GM23338 (cell line): ENCODE measurements at regions not wholly inside any gene's neighbourhood (a gene's known extent, or its start where the extent isn't known, plus 50 kb on each side); places are given as distances from the start of the nearest gene placed in this dataset.

Experiments used
- ATAC-seq: fragments of 200-7000 bp; cut with Tn5 transposase; 3 replicates; pipeline ENCODE4 v1.9.1; 2020
- DNase-seq: peaks from one replicate; pipeline ENCODE4 v3.0.0-alpha.2; 2015; ENCODE audit warnings: low spot score
- H2AFZ ChIP-seq: fragments of 200-600 bp; sonication (generic); 2 replicates; pipeline ENCODE4 v1.8.0; 2016; ENCODE audit warnings: antibody characterized with exemption, mild to moderate bottlenecking, moderate library complexity
- H3F3A ChIP-seq: fragments of 200-600 bp; sonication (generic); replicated peaks from 2 replicates; pipeline ENCODE4 v1.8.0; 2017; ENCODE audit warnings: antibody characterized with exemption, mixed run types, low read depth
- H3K27ac ChIP-seq: fragments of 200-600 bp; sonication (generic); 2 replicates; pipeline ENCODE4 v1.6.1; 2016; ENCODE audit warnings: low read depth
- H3K27me3 ChIP-seq: fragments of 200-600 bp; sonication (generic); 2 replicates; pipeline ENCODE4 v1.8.0; 2016; ENCODE audit warnings: mild to moderate bottlenecking, mixed run types, moderate library complexity; ENCODE audit not compliant: insufficient read depth
- H3K36me3 ChIP-seq: fragments of 200-600 bp; sonication (generic); 2 replicates; pipeline ENCODE4 v1.8.0; 2016; ENCODE audit warnings: mild to moderate bottlenecking; ENCODE audit not compliant: insufficient read depth
- H3K4me1 ChIP-seq: fragments of 200-600 bp; sonication (generic); 2 replicates; pipeline ENCODE4 v1.8.0; 2016; ENCODE audit warnings: mild to moderate bottlenecking, moderate library complexity; ENCODE audit not compliant: insufficient read depth
- H3K4me2 ChIP-seq: fragments of 200-600 bp; sonication (generic); 2 replicates; pipeline ENCODE4 v1.7.1; 2017; ENCODE audit warnings: mixed run types
- H3K4me3 ChIP-seq: fragments of 200-600 bp; sonication (generic); 2 replicates; pipeline ENCODE4 v1.6.1; 2016; ENCODE audit warnings: mixed run types
- H3K79me2 ChIP-seq: fragments of 200-600 bp; sonication (generic); replicated peaks from 2 replicates; pipeline ENCODE4 v1.8.0; 2017; ENCODE audit warnings: mild to moderate bottlenecking; ENCODE audit not compliant: insufficient read depth
- H3K9me2 ChIP-seq: fragments of 200-600 bp; sonication (generic); 2 replicates; pipeline ENCODE4 v1.8.0; 2017; ENCODE audit not compliant: insufficient read depth
- H4K20me1 ChIP-seq: fragments of 200-600 bp; sonication (generic); replicated peaks from 2 replicates; pipeline ENCODE4 v1.8.0; 2017; ENCODE audit warnings: mild to moderate bottlenecking; ENCODE audit not compliant: insufficient read depth
- H3K27ac Mint-ChIP-seq: 2 replicates; pipeline ENCODE4 v1.8.0; 2020; ENCODE audit warnings: inconsistent platforms, mild to moderate bottlenecking, moderate library complexity, mixed read lengths
- H3K27me3 Mint-ChIP-seq: 3 replicates; pipeline ENCODE4 v1.8.0; 2022; ENCODE audit warnings: low read depth, mild to moderate bottlenecking, moderate library complexity, mixed read lengths, inconsistent platforms; ENCODE audit not compliant: insufficient read depth, poor library complexity
- H3K36me3 Mint-ChIP-seq: 3 replicates; pipeline ENCODE4 v1.8.0; 2021; ENCODE audit warnings: low read depth, mild to moderate bottlenecking, inconsistent platforms, moderate library complexity, mixed read lengths
- H3K4me1 Mint-ChIP-seq: 3 replicates; pipeline ENCODE4 v1.8.0; 2020; ENCODE audit warnings: mild to moderate bottlenecking, inconsistent platforms, mixed read lengths
- H3K4me3 Mint-ChIP-seq: 3 replicates; pipeline ENCODE4 v1.8.0; 2021; ENCODE audit warnings: moderate library complexity, mild to moderate bottlenecking, inconsistent platforms, mixed read lengths
- H3K9me3 Mint-ChIP-seq: 3 replicates; pipeline ENCODE4 v1.8.0; 2020; ENCODE audit warnings: moderate library complexity, mild to moderate bottlenecking, inconsistent platforms, mixed read lengths
- CREB1 ChIP-seq: fragments of 250-450 bp; sonication (Bioruptor Pico); IDR thresholded peaks from 2 replicates; pipeline ENCODE4 v1.5.0; 2020; ENCODE audit warnings: low read depth, mild to moderate bottlenecking, moderate library complexity
- EZH2 ChIP-seq: fragments of 200-600 bp; sonication (generic); IDR thresholded peaks from one replicate; pipeline ENCODE4 v1.8.0; 2017; ENCODE audit warnings: antibody characterized with exemption, mild to moderate bottlenecking, low read depth; ENCODE audit not compliant: unreplicated experiment
- EZH2phosphoT487 ChIP-seq: fragments of 200-600 bp; sonication (generic); IDR thresholded peaks from one replicate; pipeline ENCODE4 v1.8.1; 2018; ENCODE audit warnings: antibody characterized with exemption; ENCODE audit not compliant: unreplicated experiment
- JUNB ChIP-seq: IDR thresholded peaks from one replicate; pipeline ENCODE4 v1.6.1; 2016; ENCODE audit warnings: antibody characterized with exemption; ENCODE audit not compliant: unreplicated experiment
- POLR2AphosphoS5 ChIP-seq: IDR thresholded peaks from 2 replicates; pipeline ENCODE4 v1.6.1; 2016; ENCODE audit warnings: antibody characterized with exemption, low read depth
- STAT1 ChIP-seq: IDR thresholded peaks from one replicate; pipeline ENCODE4 v1.6.1; 2016; ENCODE audit warnings: antibody characterized with exemption; ENCODE audit not compliant: unreplicated experiment
- ZNF114 ChIP-seq: fragments of 250-450 bp; sonication (Bioruptor Pico); IDR thresholded peaks from 2 replicates; pipeline ENCODE4 v1.5.0; 2020; ENCODE audit warnings: mild to moderate bottlenecking, moderate library complexity
- ZNF331 ChIP-seq: fragments of 250-450 bp; sonication (Bioruptor Pico); IDR thresholded peaks from 2 replicates; pipeline ENCODE4 v1.5.0; 2020; ENCODE audit warnings: low read depth, mild to moderate bottlenecking, moderate library complexity
- TF ChIP-seq, protein P1 (sequence below), 2 experiments: fragments of 200-600 bp in 1 of 2; sonication (generic) in 1 of 2; conservative IDR thresholded peaks; 2 replicates each; pipeline versions ENCODE4 v1.5.1 to v1.6.1; 2016 to 2017; ENCODE audit warnings: antibody characterized with exemption in 2 of 2, low read depth in 2 of 2, mild to moderate bottlenecking in 2 of 2, moderate library complexity in 1 of 2
- TF ChIP-seq, protein P2 (sequence below): fragments of 250-450 bp; sonication (Bioruptor Pico); IDR thresholded peaks from 2 replicates; pipeline ENCODE4 v1.5.0; 2020; ENCODE audit warnings: mild to moderate bottlenecking, moderate library complexity
- TF ChIP-seq, protein P3 (sequence below): IDR thresholded peaks from one replicate; pipeline ENCODE4 v1.6.1; 2018; ENCODE audit warnings: antibody characterized with exemption; ENCODE audit not compliant: unreplicated experiment

DNA sequence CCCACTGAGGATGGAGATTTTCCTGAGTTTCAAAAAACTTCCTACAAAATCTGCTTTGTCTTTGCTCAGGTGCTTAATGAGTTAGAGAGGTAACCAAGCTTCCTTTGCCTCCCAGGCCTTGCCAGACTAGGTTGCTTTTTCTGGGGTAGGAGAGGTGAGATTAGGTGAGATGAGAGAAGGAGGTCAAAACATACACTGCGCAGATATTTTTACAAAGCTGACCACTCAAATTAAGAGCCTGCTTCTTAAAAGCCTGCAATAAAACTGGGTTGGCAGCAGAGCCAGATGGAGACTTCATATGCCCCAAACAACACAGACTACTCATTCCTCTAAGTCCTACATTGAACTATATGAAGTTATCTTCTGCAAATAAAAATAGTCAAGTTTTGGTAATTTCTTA, 352.5 kb downstream of the NUF2 start:
- H2AFZ ChIP-seq: peak overlapping the region; percentile 84

More for the DNA sequence above, 352.5 kb downstream of the NUF2 start:
- Histone ChIP-seq H3K4me1 (no peaks in the 10 kb centered on the region; the same call in 1 of the 2 replicates), H3K27me3 (no peaks in the 10 kb centered on the region), H3F3A (no peaks in the 10 kb centered on the region), H3K4me3 (no peak overlapping the region), H4K20me1 (no peaks in the 10 kb centered on the region), H3K79me2 (no peaks in the 10 kb centered on the region), H3K4me2 (no peak overlapping the region), H3K27ac (no peak overlapping the region), H3K9me2 (peaks cover 17% of the 10 kb centered on the region), H3K36me3 (no peaks in the 10 kb centered on the region)
- no peaks in the 10 kb centered on the region for H3K36me3 Mint-ChIP-seq
- DNase-seq: peak; percentile 12
- no peak for ATAC-seq
- H3K4me3 Mint-ChIP-seq: no peak overlapping the region
- peaks cover 3% of the 10 kb centered on the region for H3K27me3 Mint-ChIP-seq
- no peak overlapping the region for H3K27ac Mint-ChIP-seq
- no peaks in the 10 kb centered on the region for H3K4me1 Mint-ChIP-seq
- no peaks in the 10 kb centered on the region; the same call in 2 of the 3 replicates for H3K9me3 Mint-ChIP-seq
- TF ChIP-seq, protein P1, sequence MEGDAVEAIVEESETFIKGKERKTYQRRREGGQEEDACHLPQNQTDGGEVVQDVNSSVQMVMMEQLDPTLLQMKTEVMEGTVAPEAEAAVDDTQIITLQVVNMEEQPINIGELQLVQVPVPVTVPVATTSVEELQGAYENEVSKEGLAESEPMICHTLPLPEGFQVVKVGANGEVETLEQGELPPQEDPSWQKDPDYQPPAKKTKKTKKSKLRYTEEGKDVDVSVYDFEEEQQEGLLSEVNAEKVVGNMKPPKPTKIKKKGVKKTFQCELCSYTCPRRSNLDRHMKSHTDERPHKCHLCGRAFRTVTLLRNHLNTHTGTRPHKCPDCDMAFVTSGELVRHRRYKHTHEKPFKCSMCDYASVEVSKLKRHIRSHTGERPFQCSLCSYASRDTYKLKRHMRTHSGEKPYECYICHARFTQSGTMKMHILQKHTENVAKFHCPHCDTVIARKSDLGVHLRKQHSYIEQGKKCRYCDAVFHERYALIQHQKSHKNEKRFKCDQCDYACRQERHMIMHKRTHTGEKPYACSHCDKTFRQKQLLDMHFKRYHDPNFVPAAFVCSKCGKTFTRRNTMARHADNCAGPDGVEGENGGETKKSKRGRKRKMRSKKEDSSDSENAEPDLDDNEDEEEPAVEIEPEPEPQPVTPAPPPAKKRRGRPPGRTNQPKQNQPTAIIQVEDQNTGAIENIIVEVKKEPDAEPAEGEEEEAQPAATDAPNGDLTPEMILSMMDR (conservative IDR thresholded peaks at IDR 0.05; ENCODE audit: low read depth in 2 of 2): no peak
- TF ChIP-seq POLR2AphosphoS5 (no peak), JUNB (no peak), ZNF114 (CRISPR knock-in tag) (no peak), ZNF331 (CRISPR knock-in tag) (no peak), EZH2phosphoT487 (no peak), STAT1 (no peak), EZH2 (no peak), CREB1 (CRISPR knock-in tag) (no peak)
- TF ChIP-seq, protein P2, sequence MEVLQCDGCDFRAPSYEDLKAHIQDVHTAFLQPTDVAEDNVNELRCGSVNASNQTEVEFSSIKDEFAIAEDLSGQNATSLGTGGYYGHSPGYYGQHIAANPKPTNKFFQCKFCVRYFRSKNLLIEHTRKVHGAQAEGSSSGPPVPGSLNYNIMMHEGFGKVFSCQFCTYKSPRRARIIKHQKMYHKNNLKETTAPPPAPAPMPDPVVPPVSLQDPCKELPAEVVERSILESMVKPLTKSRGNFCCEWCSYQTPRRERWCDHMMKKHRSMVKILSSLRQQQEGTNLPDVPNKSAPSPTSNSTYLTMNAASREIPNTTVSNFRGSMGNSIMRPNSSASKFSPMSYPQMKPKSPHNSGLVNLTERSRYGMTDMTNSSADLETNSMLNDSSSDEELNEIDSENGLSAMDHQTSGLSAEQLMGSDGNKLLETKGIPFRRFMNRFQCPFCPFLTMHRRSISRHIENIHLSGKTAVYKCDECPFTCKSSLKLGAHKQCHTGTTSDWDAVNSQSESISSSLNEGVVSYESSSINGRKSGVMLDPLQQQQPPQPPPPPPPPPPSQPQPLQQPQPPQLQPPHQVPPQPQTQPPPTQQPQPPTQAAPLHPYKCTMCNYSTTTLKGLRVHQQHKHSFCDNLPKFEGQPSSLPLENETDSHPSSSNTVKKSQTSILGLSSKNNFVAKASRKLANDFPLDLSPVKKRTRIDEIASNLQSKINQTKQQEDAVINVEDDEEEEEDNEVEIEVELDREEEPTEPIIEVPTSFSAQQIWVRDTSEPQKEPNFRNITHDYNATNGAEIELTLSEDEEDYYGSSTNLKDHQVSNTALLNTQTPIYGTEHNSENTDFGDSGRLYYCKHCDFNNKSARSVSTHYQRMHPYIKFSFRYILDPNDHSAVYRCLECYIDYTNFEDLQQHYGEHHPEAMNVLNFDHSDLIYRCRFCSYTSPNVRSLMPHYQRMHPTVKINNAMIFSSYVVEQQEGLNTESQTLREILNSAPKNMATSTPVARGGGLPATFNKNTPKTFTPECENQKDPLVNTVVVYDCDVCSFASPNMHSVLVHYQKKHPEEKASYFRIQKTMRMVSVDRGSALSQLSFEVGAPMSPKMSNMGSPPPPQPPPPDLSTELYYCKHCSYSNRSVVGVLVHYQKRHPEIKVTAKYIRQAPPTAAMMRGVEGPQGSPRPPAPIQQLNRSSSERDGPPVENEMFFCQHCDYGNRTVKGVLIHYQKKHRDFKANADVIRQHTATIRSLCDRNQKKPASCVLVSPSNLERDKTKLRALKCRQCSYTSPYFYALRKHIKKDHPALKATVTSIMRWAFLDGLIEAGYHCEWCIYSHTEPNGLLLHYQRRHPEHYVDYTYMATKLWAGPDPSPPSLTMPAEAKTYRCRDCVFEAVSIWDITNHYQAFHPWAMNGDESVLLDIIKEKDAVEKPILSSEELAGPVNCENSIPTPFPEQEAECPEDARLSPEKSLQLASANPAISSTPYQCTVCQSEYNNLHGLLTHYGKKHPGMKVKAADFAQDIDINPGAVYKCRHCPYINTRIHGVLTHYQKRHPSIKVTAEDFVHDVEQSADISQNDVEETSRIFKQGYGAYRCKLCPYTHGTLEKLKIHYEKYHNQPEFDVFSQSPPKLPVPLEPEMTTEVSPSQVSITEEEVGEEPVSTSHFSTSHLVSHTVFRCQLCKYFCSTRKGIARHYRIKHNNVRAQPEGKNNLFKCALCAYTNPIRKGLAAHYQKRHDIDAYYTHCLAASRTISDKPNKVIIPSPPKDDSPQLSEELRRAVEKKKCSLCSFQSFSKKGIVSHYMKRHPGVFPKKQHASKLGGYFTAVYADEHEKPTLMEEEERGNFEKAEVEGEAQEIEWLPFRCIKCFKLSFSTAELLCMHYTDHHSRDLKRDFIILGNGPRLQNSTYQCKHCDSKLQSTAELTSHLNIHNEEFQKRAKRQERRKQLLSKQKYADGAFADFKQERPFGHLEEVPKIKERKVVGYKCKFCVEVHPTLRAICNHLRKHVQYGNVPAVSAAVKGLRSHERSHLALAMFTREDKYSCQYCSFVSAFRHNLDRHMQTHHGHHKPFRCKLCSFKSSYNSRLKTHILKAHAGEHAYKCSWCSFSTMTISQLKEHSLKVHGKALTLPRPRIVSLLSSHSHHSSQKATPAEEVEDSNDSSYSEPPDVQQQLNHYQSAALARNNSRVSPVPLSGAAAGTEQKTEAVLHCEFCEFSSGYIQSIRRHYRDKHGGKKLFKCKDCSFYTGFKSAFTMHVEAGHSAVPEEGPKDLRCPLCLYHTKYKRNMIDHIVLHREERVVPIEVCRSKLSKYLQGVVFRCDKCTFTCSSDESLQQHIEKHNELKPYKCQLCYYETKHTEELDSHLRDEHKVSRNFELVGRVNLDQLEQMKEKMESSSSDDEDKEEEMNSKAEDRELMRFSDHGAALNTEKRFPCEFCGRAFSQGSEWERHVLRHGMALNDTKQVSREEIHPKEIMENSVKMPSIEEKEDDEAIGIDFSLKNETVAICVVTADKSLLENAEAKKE (CRISPR knock-in tag): no peak
- TF ChIP-seq, protein P3, sequence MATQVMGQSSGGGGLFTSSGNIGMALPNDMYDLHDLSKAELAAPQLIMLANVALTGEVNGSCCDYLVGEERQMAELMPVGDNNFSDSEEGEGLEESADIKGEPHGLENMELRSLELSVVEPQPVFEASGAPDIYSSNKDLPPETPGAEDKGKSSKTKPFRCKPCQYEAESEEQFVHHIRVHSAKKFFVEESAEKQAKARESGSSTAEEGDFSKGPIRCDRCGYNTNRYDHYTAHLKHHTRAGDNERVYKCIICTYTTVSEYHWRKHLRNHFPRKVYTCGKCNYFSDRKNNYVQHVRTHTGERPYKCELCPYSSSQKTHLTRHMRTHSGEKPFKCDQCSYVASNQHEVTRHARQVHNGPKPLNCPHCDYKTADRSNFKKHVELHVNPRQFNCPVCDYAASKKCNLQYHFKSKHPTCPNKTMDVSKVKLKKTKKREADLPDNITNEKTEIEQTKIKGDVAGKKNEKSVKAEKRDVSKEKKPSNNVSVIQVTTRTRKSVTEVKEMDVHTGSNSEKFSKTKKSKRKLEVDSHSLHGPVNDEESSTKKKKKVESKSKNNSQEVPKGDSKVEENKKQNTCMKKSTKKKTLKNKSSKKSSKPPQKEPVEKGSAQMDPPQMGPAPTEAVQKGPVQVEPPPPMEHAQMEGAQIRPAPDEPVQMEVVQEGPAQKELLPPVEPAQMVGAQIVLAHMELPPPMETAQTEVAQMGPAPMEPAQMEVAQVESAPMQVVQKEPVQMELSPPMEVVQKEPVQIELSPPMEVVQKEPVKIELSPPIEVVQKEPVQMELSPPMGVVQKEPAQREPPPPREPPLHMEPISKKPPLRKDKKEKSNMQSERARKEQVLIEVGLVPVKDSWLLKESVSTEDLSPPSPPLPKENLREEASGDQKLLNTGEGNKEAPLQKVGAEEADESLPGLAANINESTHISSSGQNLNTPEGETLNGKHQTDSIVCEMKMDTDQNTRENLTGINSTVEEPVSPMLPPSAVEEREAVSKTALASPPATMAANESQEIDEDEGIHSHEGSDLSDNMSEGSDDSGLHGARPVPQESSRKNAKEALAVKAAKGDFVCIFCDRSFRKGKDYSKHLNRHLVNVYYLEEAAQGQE: no peak
